Ishikawa (cell line): ENCODE measurements at regions not wholly inside any gene's neighbourhood (a gene's known extent, or its start where the extent isn't known, plus 50 kb on each side); places are given as distances from the start of the nearest gene placed in this dataset.

Experiments used
- CEBPB ChIP-seq: IDR thresholded peaks from 2 replicates; pipeline ENCODE4 v1.6.1; 2012
- EGR1 ChIP-seq: IDR thresholded peaks from 2 replicates; pipeline ENCODE4 v1.6.1; 2012
- EP300 ChIP-seq: IDR thresholded peaks from 2 replicates; pipeline ENCODE4 v1.6.1; 2012; ENCODE audit warnings: borderline replicate concordance
- FOXM1 ChIP-seq: IDR thresholded peaks from 2 replicates; pipeline ENCODE4 v1.6.1; 2012; ENCODE audit warnings: low read depth, borderline replicate concordance
- MAX ChIP-seq: IDR thresholded peaks from 2 replicates; pipeline ENCODE4 v1.6.1; 2012
- NFIC ChIP-seq: IDR thresholded peaks from 2 replicates; pipeline ENCODE4 v1.6.1; 2012
- RAD21 ChIP-seq: IDR thresholded peaks from 2 replicates; pipeline ENCODE4 v1.6.1; 2012; ENCODE audit warnings: low read depth
- TAF1 ChIP-seq: IDR thresholded peaks from 2 replicates; pipeline ENCODE4 v1.6.1; 2012; ENCODE audit warnings: low read depth, mild to moderate bottlenecking
- TCF12 ChIP-seq: IDR thresholded peaks from 2 replicates; pipeline ENCODE4 v1.6.1; 2012; ENCODE audit warnings: low read depth
- TEAD4 ChIP-seq: IDR thresholded peaks from 2 replicates; pipeline ENCODE4 v1.6.1; 2012
- USF1 ChIP-seq: IDR thresholded peaks from 2 replicates; pipeline ENCODE4 v1.6.1; 2012
- TF ChIP-seq, protein P1 (sequence below): IDR thresholded peaks from 2 replicates; pipeline ENCODE4 v1.6.1; 2012; ENCODE audit warnings: low read depth, mild to moderate bottlenecking

DNA sequence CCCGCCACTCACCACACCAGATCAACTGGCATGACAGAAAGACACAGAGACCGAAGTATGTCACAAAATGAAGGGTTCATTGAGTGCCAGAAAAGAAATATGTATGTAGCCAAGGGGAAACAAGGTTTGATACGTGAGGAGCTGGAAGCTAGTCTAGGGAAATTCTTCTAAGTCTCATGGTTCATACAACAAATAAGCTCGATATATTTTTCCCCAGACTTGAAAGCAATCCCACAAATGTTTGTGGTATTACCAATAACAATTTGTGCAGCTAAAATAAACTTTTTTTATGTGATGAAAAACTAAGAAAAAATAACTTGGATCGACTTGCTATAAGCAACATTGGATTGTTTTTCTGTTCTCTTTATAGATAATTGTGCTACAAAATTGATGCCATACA is 777.0 kb downstream of the TSN start:
- TF ChIP-seq FOXM1 = no peak
- TF ChIP-seq MAX = no peak
- TF ChIP-seq, protein P1, sequence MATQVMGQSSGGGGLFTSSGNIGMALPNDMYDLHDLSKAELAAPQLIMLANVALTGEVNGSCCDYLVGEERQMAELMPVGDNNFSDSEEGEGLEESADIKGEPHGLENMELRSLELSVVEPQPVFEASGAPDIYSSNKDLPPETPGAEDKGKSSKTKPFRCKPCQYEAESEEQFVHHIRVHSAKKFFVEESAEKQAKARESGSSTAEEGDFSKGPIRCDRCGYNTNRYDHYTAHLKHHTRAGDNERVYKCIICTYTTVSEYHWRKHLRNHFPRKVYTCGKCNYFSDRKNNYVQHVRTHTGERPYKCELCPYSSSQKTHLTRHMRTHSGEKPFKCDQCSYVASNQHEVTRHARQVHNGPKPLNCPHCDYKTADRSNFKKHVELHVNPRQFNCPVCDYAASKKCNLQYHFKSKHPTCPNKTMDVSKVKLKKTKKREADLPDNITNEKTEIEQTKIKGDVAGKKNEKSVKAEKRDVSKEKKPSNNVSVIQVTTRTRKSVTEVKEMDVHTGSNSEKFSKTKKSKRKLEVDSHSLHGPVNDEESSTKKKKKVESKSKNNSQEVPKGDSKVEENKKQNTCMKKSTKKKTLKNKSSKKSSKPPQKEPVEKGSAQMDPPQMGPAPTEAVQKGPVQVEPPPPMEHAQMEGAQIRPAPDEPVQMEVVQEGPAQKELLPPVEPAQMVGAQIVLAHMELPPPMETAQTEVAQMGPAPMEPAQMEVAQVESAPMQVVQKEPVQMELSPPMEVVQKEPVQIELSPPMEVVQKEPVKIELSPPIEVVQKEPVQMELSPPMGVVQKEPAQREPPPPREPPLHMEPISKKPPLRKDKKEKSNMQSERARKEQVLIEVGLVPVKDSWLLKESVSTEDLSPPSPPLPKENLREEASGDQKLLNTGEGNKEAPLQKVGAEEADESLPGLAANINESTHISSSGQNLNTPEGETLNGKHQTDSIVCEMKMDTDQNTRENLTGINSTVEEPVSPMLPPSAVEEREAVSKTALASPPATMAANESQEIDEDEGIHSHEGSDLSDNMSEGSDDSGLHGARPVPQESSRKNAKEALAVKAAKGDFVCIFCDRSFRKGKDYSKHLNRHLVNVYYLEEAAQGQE = no peak
- TF ChIP-seq RAD21 = no peak
- no peak for TF ChIP-seq TAF1
- no peak for TF ChIP-seq CEBPB
- no peak for TF ChIP-seq USF1
- TF ChIP-seq EP300 = no peak
- no peak for TF ChIP-seq EGR1
- no peak for TF ChIP-seq TEAD4
- TF ChIP-seq NFIC = no peak
- no peak for TF ChIP-seq TCF12
